Activated T-cell treated with anti-CD3 and anti-CD28 coated beads for 1 hour (primary cell): ENCODE measurements at regions not wholly inside any gene's neighbourhood (a gene's known extent, or its start where the extent isn't known, plus 50 kb on each side); places are given as distances from the start of the nearest gene placed in this dataset.
"Not testable (repeated sequence)": the region's sequence is repeated elsewhere in the genome, so short reads cannot be mapped to it uniquely, and the experiment has no call there.

Experiments used
- DNase-seq: peaks from one replicate; pipeline ENCODE4 v3.0.0-alpha.2; 2020; ENCODE audit warnings: low read depth

DNA sequence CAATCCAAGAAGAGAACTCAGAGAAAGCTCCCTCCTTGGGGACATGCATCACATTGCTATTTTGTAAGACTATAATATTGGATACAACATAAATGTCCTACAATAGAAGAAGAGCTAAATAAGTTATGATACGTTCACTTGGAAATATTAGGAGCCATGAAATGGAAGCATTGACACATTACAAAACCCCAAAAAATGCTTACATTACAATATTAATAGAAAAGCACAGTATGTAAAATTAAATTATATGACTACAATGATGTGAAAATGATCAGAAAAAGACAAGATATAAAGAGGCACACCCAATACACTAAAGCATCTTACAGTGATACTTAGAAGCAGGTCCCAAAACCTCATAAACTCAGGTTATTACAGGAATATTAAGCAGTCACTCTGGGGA is 694.1 kb downstream of the TOX3 start:
- DNase-seq: no peak

DNA sequence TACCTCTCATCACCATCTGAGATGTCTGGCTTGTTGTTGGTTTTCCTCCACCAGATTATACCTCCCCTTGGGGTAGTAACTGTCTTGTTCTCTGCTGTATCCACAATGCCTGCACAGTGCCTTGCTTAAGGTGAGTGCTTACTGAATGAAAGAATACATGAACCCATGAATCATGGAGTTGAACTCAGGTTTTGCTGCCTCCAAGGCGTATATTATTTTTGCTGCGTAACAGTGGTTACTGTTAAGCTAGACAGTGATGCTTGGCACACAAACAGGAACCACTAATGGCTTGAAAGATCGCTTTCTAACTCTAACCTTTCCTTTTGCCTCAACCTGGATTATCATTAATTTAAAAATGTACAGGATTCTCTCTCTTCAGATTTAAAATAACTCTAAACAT is 695.8 kb downstream of the TOX3 start:
- DNase-seq: no peak

DNA sequence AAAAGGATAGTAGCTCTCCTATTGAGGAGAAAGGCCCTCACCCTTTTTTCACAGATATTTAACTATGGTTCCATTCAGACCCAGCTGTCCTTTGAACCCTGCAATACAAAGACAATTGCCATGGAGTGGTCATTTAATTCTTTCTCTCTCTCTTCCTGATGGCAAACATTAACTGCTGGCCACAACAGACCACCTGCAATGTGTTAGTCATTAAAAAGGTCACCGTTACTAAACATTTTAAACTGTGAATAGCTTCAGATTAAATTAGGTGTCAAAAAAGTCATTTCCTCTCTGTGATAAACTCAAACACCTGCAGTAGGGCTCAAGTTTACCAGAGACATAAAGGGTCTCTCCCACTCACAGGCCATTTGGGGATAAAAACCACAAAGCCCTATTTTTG is 697.2 kb downstream of the TOX3 start:
- DNase-seq: no peak

DNA sequence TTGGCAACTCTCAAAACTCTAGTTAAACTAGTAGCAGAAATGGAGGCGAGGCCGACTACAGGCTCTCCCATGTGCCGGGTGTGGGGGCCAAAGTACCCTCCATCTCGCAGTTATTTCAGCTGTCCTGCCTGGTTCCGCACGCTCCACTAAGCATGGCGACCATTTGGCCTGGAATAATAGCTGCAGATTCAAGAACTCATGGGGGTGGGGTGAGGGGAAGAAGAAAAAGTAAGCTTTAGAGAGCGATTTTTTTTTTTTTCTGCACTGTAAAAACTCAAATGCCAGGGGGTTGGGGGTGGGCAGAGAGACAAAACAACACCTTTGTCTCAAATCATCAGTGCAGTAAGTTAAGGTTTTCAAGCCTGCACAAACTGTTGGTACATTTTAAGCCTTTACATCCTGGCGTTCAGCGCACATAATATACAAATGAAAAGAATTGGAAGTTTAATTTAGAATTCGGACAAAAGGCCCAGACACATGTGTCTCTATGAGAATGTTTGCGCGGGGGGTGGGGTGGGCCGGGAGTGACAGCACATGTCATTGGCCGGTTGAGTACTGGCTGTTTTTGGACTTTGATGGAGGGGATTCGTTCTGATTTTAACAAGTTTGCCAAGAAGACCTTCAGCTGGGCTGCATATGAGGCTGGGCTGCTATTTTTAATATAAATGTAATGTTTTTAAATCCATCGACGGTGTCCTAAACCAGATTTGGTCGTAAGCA is 694.7 kb upstream of the SALL1 start:
- DNase-seq: no peak

DNA sequence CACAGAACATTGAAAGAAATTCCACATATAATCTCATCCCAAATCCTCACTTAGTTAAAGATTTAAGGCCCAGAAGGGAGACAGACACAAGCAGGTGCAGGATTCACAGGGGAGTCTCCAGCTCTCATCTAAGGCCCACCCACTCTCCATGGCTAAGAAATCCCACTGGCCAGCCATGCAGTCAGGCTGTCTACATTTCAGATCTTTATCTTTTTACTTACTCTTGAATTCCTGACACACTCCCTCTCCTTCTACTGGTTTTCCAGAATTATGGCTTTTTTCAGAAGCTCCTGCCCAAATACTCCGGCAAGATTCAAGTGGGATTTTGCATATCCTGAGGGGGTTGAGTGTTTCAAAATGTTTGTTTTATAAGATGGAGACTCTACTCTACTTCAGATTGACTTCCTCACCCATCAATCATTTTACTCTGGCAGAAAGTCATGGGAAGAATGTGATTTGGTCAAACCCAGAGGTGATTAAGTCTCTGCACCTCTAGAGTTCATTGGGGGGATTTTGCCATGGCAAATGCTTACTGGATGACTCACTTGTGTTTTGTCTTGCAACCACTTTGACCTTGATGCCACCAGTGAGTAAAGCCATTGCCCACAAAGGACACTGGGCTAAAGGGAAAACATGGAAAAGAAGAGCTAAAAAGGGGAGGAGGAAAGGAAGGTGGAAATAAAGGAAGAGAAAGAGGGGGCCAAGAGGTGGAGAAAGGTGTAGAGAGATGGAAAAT is 688.8 kb upstream of the SALL1 start:
- no peak for DNase-seq

DNA sequence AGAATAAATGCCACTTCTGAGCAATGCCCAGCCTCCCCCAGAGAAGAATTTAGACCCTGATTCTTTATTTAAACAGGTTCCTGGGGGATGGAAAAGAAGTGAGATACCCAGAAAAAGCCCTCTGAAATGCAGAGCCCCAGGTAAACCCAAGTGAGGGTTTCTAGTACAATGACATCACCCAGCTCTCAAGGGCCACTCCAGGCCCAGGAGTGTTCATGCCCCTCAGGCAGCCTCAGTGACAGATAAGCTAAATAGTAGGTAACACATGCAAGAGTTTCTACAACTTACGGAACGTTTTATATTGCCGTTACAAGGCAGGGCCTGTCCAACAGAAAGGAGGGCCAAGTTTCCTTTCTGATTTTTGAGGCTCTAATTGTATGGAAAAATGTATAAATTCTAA is 683.7 kb upstream of the SALL1 start:
- no peak for DNase-seq

DNA sequence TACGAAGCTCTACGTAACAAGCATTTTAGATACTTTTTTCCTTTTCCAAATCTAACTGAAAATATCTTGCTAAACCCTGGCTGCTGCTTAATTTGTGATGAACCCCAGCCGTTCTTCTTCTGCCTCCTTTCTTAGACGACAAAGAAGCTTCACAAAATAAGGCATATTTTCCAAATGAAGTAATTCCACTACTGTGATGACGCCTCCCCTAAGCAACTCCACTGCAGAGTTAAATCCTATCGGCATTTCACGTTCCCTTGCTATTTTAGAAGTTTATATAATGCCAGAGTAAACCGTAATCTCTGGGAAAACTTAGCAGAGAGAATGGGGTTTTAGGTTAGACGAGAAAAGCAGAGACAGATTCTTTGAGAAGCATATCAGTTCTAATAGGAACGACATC is 683.1 kb upstream of the SALL1 start:
- no peak for DNase-seq

DNA sequence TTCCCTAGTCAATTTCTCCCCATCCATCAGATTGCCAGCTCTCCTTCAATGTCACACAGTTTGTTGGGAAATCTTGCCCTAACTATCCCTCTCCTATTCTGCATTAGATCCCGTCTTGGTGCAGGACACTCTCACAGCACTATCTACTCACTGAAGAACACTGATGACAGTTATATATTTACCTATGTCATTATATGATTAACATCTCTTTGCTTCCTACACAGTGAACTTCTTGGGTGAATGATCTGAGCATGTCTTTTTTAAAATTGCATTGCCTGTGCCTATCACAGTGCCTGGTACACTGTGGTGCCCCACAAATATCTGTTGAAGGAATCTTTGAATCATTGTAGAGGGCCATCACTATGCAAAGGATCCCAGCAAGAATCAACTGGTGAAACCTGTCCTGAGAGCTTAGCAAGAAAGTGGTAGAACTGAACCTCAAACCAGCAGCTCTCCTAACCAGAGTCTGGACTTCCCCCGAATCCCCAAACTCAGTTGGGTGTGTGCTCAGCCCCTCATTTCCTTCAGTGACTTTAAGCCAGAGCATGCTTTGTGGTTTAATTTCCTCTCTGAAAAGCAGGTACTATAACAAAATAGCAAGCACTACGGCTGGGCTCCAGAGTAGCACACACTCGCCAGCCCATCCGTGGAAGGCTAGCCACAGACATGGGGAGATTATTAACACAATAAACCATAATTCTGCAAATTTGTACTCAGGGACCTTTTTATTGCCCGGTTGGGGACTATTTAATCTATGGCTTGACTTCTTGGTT is 680.7 kb upstream of the SALL1 start:
- no peak for DNase-seq

DNA sequence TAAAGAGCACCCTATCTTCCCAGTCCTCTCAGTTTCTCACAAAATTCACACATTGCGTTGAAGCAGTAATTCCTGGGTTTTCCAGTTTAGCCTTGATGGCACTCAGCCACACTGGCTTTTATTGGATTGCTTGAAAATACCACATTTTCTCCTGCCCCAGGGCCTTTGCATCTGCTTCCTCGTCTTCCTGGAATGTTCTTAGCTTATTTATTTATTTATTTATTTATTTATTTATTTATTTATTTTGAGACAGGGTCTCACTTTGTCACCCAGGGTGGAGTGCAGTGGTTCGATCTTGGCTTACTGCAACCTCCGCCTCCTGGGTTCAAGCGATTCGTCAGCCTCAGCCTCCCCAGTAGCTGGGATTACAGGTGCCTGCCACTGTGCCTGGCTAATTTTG is 680.0 kb upstream of the SALL1 start:
- DNase-seq: not testable (repeated sequence)

DNA sequence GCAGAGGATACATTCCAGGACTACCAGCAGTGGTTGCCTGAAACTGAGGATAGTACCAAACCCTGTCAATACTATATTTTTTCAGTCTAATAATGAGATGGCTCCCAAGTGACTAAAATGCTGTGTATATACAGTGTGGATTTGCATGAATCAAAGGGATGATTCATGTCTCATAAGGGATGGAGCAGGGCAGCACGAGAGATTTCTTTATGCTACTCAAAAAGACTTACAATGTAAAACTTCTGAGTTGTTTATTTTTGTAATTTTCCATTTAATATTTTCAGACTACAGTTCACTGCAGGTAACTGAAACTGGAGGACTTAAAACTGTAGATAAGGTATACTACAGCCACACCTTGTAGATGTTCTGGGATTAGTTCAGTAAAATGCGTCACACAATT is 674.7 kb upstream of the SALL1 start:
- DNase-seq: no peak

DNA sequence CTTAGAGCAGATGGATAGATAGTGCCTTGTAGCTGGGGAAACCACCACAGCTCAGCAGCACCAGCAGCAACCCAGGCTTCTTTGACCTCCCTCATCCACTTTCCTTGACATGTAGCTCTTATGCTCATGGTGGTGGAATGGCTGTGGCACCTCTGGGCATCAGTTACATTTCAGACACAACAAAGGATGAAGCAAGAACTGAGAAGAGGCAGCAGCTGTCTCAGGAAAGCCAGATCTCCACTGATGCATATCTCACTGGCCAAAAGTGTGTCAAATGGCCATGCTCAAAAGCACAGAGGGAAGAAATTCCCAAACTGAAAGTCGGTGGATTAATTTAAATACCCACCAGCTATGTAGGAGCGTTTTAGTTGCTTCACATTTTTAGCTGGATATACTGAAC is 671.4 kb upstream of the SALL1 start:
- DNase-seq: no peak

DNA sequence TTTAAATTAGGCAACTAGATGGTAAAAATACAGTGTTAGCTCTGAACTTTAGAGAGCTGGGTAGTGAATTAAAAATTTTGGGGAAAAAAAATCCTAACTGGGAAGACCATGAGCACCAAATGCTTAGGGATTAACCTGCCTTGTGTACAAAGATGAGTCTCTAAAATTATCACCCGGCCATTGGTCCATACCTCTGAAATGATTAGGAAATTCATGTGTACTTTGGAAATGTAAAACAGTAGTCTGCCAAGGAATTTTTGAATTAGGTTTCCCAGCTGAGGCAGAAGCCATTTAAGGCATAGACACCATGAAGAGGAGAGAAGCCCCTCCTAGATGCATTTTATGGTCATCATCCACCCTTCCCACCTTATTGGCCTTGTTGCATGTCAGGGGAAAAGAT is 670.5 kb upstream of the SALL1 start:
- DNase-seq: no peak

DNA sequence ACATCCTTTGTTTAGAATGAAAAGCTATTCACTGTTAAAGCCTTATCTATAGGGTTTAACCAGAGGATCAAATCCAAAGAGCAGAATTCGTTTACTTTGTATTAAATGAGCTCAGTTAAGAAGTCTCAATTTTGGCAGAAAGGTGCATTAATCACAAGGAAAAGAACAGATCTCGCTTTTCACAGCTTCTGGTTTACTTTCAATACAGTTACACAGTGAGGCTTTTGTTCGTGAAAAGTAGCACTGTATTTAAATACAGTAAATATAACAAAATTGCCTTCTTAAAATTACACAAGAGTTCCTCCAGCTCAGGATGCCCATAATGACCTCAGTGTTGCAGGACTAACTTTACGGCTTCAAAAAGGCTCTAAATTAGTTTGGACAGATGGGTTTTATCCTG is 669.1 kb upstream of the SALL1 start:
- no peak for DNase-seq

DNA sequence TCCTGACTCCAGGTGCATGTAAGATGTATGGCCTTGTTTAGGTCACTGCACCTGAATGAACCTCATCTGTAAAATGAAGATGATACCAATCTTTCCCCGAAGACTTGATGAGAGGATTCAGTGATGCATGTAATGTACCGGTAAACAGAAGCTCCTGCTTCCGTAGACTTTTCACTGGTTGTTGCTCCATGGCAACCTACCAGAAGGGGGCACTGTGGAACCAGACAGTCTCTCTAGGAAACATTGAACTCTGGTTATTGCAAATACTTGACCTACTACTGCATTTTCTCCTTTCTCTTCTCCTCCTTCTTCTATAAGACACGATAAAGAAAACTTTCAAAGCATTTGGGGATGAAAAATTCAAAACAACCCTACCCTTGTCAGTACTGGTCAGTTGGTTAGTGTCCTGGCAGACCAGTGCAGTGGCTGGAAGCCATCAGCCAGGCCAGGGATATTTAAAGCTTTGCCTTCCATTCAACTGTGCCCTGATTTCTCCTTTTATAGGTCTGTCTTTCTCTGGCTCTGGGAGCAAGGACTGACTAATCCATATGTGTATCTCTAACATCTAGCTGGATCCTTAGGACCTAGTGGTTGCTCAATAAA is 667.4 kb upstream of the SALL1 start:
- DNase-seq: no peak

DNA sequence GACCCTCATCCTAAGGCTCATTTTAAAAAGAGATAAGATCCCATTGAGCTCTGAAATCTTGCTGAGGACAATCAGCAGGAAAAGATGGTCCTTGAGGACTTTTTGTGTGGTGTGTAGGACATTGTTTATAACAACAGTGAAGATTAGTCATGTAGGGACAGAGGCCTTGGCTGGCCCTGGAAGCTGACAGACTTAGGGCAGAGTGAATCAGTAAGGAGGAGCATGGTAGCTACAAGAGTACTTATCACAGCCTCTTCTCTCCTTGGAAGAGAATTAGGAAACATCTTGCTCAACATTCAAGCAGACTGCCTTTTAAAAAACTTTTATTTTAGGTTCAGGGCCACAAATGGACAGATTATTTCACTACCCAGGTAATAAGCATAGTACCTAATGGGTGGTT is 665.9 kb upstream of the SALL1 start:
- DNase-seq: no peak

DNA sequence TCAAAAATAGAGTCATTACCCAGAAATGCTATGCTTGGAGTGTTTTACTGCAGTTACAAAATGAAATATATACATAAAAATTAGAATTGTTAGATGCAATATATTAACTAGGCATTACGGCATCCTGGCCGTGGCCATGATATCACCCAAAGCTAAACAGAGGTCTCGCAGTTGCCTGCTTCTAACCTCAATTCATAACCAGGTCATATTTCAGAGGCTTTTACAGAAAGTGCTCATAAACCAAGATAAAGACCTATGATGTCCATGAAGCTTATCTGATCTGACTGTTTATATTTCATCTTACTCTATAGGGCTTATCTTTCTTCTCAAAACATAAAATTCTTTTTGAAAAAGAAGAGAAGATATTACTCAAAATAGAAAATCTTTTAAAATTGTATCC is 664.5 kb upstream of the SALL1 start:
- DNase-seq: no peak

DNA sequence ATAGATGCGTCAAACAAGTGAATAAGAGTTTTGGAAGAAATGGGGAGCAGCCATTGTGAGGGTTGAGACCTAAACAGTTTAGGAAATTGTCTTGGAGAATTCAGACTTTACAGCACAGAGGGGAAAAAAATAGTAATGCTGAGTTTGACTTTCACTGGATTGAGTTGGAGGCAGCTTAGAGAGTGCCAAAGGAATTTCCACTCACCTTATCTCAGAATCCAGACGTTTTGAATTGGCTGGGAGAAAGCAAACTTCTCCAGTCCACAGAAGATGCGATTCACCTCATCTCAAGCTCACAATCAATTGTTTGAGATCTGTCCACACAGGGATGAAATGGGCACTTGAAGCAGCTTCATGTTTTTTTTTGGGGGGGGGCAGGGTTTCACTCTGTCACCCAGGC is 663.5 kb upstream of the SALL1 start:
- no peak for DNase-seq

DNA sequence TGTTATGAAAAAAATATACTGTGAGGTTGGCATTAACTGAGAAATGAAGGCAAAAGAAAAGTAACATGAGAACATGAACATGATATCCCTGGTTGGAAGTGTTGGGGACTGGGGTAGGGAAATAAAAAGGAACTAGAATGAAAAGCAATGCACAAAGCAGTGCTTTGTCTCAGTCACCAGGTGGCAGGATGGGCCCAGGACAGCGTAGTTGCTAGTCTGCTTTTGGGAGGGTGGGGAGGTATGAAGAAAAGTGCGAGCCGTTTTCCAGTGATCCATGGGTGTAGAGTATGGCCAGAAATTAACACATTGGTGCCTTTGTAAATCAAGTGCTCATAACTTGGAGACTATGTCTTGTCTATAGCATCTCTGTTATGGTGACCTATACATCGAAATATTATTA is 662.5 kb upstream of the SALL1 start:
- no peak for DNase-seq

DNA sequence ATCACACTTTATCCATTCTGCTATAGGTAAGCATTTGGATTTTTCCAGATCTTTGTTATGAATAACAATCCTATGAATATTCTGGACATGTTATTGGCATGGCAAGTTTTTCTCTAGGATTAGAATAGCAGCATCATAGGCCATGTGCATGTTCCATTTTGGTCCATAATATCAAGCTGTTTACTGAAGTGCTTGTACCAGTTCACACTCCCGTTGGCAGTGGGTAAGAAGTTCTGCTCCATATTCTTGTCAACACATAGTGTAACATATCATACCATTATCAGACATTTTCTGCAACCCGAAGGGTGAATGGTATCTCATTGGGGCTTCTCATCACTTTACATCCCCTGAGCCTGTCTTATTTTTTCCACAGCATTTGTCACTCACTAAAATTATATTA is 661.9 kb upstream of the SALL1 start:
- no peak for DNase-seq

DNA sequence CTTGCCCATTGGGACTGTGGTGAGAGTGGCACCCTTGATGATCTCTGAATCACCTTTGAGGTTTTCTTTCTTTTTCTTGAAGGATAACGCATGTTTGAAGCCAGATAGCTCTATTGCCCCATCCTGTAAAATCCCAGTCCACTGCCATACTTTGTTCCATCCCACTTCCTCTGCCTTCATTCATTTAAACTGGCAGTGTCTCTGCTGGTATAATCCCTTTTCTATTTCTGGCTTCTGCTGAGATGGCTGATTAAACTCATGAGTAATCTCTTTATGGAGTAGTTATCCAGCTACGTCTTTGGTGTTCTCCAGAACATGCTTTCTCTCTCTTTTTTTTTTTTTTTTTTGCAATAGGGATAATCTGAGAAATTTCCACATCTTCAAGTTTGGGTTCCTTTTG is 656.5 kb upstream of the SALL1 start:
- DNase-seq: no peak

DNA sequence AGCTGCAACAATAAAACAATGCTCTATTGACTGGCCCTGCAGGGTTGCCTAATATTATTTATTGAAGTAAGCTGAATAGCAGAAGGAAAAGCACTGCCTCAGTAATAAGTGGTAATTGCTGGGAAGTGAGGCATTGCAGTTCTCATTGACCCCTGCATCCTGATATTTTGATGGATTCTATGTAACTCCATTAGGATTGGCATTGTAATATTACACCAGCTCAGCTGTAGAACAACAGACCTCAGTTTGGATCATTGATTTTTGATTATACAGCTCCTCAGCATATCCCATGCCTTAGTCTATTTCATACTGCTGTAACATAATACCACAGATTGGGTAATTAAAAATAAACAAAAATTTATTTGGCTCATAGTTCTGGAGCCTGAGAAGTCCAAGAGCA is 650.6 kb upstream of the SALL1 start:
- DNase-seq: no peak

DNA sequence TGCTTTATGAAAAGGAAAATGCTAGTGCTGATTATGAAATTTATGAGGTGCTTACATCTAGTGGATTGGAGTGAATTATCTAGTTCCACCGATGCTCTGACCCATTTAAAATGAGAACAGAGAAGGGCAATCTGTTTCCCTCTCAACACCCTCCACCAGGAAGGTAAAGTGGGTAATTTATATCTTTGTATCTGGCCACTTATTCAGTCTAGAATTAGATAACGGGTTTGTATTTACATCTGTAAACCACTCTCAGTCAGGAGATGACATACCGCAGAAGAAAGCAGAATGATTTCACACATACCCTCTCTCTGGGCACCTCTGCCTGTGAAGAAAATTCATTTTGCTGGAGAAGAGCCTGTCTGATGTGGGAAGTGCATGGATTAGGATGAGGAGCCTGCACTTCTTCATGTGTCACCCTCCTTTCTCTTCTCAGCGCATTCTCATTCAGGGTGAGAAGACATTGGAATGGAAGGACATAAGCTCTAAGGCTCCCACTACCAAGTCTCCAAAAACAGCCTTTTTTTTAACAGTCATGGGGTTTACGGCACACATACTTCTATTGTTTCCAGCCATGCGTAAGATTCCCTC is 646.7 kb upstream of the SALL1 start:
- DNase-seq: no peak
